Astrocyte (in vitro differentiated cells and primary cell): ENCODE measurements at regions not wholly inside any gene's neighbourhood (a gene's known extent, or its start where the extent isn't known, plus 50 kb on each side); places are given as distances from the start of the nearest gene placed in this dataset.

Experiments
- DNase-seq: peaks from one replicate; pipeline ENCODE4 v3.0.0-alpha.2; 2010; ENCODE audit warnings: low read depth
- FAIRE-seq: peaks from 2 replicates; lab custom pipeline; 2011; peaks lifted over from hg19 to GRCh38; lab: Jason Lieb, UNC
- H2AFZ ChIP-seq: 2 replicates; pipeline ENCODE4 v1.6.0; 2012; ENCODE audit warnings: low read depth, low read length, inconsistent platforms
- H3K27ac ChIP-seq: 2 replicates; pipeline ENCODE4 v1.5.1; 2011; ENCODE audit warnings: low read depth, low read length, inconsistent platforms
- H3K27me3 ChIP-seq: 2 replicates; pipeline ENCODE4 v1.6.0; 2011; ENCODE audit warnings: low read length, inconsistent platforms; ENCODE audit not compliant: insufficient read depth
- H3K36me3 ChIP-seq: 2 replicates; pipeline ENCODE4 v1.5.1; 2011; ENCODE audit warnings: low read length, inconsistent platforms; ENCODE audit not compliant: insufficient read depth
- H3K4me1 ChIP-seq: 2 replicates; pipeline ENCODE4 v1.5.1; 2011; ENCODE audit warnings: low read length, inconsistent platforms; ENCODE audit not compliant: insufficient read depth
- H3K4me2 ChIP-seq: 2 replicates; pipeline ENCODE4 v1.6.0; 2012; ENCODE audit warnings: low read length, inconsistent platforms
- H3K4me3 ChIP-seq: 2 replicates; pipeline ENCODE4 v1.5.1; 2011; ENCODE audit warnings: low read depth, mild to moderate bottlenecking, low read length, inconsistent platforms; ENCODE audit not compliant: insufficient read depth
- H3K79me2 ChIP-seq: 2 replicates; pipeline ENCODE4 v1.6.0; 2012; ENCODE audit warnings: mild to moderate bottlenecking, low read length, inconsistent platforms; ENCODE audit not compliant: insufficient read depth
- H3K9ac ChIP-seq: 2 replicates; pipeline ENCODE4 v1.6.0; 2012; ENCODE audit warnings: mild to moderate bottlenecking, low read length, inconsistent platforms
- H3K9me3 ChIP-seq: 2 replicates; pipeline ENCODE4 v1.5.1; 2012; ENCODE audit warnings: low read depth, mild to moderate bottlenecking, low read length, inconsistent platforms; ENCODE audit not compliant: insufficient read depth
- H4K20me1 ChIP-seq: 2 replicates; pipeline ENCODE4 v1.6.0; 2012; ENCODE audit warnings: low read length, inconsistent platforms; ENCODE audit not compliant: insufficient read depth
- H3K27ac Mint-ChIP-seq: one replicate; pipeline ENCODE4 v1.8.0; 2021; ENCODE audit warnings: mild to moderate bottlenecking, mixed read lengths; ENCODE audit not compliant: unreplicated experiment
- H3K27me3 Mint-ChIP-seq: one replicate; pipeline ENCODE4 v1.8.0; 2021; ENCODE audit warnings: low read depth, mixed read lengths; ENCODE audit not compliant: unreplicated experiment
- H3K36me3 Mint-ChIP-seq: one replicate; pipeline ENCODE4 v1.8.0; 2021; ENCODE audit warnings: low read depth, mixed read lengths; ENCODE audit not compliant: unreplicated experiment
- H3K4me1 Mint-ChIP-seq: one replicate; pipeline ENCODE4 v1.8.0; 2021; ENCODE audit warnings: low read depth, mixed read lengths; ENCODE audit not compliant: unreplicated experiment
- H3K4me3 Mint-ChIP-seq: one replicate; pipeline ENCODE4 v1.8.0; 2021; ENCODE audit warnings: mild to moderate bottlenecking, moderate library complexity, mixed read lengths; ENCODE audit not compliant: unreplicated experiment
- H3K9me3 Mint-ChIP-seq: one replicate; pipeline ENCODE4 v1.8.0; 2021; ENCODE audit warnings: mild to moderate bottlenecking, mixed read lengths; ENCODE audit not compliant: unreplicated experiment
- EZH2 ChIP-seq: IDR thresholded peaks from 2 replicates; pipeline ENCODE4 v1.6.1; 2012; ENCODE audit warnings: mild to moderate bottlenecking, low read length, inconsistent platforms; ENCODE audit not compliant: insufficient read depth
- TF ChIP-seq, protein P1 (sequence below): IDR thresholded peaks from 2 replicates; pipeline ENCODE4 v1.5.1; 2011; ENCODE audit warnings: low read depth, mild to moderate bottlenecking, inconsistent platforms, low read length, moderate library complexity; ENCODE audit not compliant: insufficient read depth

DNA sequence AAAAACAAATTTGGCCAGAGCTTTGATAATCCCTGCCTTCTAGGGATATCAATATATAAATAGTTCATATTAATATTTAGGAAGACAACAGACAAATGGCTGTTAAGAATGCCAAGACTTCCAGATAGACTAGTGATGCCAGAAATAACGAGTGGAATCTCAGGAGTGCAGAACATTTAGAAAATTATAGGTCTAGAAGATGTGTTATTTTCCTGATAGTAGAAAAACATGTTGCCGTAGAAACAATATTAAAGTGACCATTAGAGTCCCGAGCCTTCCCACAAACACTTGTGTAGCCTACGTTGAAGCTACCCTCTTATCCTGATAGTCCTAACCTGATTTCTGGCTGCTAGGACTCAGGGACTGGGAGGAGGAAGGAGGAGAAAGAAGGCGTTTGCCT is 54.3 kb upstream of the ITGA6 start:
- no peak overlapping the region for H2AFZ ChIP-seq
- H4K20me1 ChIP-seq: no peaks in the 10 kb centered on the region
- Mint-ChIP-seq H3K36me3 (no peaks in the 10 kb centered on the region), H3K4me3 (no peak overlapping the region), H3K27me3 (no peaks in the 10 kb centered on the region), H3K4me1 (peaks cover 2% of the 10 kb centered on the region), H3K27ac (no peak overlapping the region), H3K9me3 (peaks cover 11% of the 10 kb centered on the region)
- no peak overlapping the region for H3K9ac ChIP-seq
- no peaks in the 10 kb centered on the region for H3K79me2 ChIP-seq
- TF ChIP-seq, protein P1, sequence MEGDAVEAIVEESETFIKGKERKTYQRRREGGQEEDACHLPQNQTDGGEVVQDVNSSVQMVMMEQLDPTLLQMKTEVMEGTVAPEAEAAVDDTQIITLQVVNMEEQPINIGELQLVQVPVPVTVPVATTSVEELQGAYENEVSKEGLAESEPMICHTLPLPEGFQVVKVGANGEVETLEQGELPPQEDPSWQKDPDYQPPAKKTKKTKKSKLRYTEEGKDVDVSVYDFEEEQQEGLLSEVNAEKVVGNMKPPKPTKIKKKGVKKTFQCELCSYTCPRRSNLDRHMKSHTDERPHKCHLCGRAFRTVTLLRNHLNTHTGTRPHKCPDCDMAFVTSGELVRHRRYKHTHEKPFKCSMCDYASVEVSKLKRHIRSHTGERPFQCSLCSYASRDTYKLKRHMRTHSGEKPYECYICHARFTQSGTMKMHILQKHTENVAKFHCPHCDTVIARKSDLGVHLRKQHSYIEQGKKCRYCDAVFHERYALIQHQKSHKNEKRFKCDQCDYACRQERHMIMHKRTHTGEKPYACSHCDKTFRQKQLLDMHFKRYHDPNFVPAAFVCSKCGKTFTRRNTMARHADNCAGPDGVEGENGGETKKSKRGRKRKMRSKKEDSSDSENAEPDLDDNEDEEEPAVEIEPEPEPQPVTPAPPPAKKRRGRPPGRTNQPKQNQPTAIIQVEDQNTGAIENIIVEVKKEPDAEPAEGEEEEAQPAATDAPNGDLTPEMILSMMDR: no peak
- TF ChIP-seq EZH2: no peak
- no peaks in the 10 kb centered on the region for H3K9me3 ChIP-seq
- DNase-seq (no peak), FAIRE-seq (no peak)
- H3K4me2 ChIP-seq: no peak overlapping the region
- no peak overlapping the region for H3K27ac ChIP-seq
- H3K36me3 ChIP-seq: no peaks in the 10 kb centered on the region
- no peaks in the 10 kb centered on the region for H3K27me3 ChIP-seq
- H3K4me3 ChIP-seq: no peak overlapping the region
- H3K4me1 ChIP-seq: no peaks in the 10 kb centered on the region

DNA sequence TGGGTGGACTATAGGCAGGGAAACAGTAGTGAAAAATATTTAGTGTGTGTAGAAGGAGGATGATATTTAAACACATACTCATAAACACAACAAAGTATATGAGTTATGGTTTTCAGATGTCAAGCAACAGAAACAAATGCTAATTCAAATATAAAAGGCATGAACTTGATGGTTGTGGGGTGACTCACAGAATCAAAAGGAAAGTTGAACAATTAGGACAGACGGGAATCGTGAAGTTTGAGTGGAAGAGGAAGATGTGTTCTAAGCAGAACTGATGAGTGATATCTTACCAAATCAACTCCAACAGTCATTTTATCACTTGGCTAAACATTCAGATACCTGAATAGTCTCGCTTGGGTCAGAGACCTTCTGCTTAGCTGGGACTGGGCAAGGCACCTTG is 53.6 kb upstream of the ITGA6 start:
- no peak for DNase-seq
- no peak for TF ChIP-seq EZH2
- TF ChIP-seq, protein P1: no peak
- Mint-ChIP-seq H3K27me3 (no peaks in the 10 kb centered on the region), H3K36me3 (no peaks in the 10 kb centered on the region), H3K4me3 (no peak overlapping the region), H3K4me1 (peaks cover 2% of the 10 kb centered on the region), H3K9me3 (peaks cover 9% of the 10 kb centered on the region), H3K27ac (no peak overlapping the region)
- no peak overlapping the region for H3K9ac ChIP-seq
- no peaks in the 10 kb centered on the region for H3K9me3 ChIP-seq
- no peak for FAIRE-seq
- no peaks in the 10 kb centered on the region for H3K27me3 ChIP-seq
- H3K27ac ChIP-seq: no peak overlapping the region
- no peaks in the 10 kb centered on the region for H3K79me2 ChIP-seq
- no peaks in the 10 kb centered on the region for H3K36me3 ChIP-seq
- H3K4me3 ChIP-seq: no peak overlapping the region
- no peak overlapping the region for H3K4me2 ChIP-seq
- H3K4me1 ChIP-seq: no peaks in the 10 kb centered on the region
- H4K20me1 ChIP-seq: no peaks in the 10 kb centered on the region
- no peak overlapping the region for H2AFZ ChIP-seq

DNA sequence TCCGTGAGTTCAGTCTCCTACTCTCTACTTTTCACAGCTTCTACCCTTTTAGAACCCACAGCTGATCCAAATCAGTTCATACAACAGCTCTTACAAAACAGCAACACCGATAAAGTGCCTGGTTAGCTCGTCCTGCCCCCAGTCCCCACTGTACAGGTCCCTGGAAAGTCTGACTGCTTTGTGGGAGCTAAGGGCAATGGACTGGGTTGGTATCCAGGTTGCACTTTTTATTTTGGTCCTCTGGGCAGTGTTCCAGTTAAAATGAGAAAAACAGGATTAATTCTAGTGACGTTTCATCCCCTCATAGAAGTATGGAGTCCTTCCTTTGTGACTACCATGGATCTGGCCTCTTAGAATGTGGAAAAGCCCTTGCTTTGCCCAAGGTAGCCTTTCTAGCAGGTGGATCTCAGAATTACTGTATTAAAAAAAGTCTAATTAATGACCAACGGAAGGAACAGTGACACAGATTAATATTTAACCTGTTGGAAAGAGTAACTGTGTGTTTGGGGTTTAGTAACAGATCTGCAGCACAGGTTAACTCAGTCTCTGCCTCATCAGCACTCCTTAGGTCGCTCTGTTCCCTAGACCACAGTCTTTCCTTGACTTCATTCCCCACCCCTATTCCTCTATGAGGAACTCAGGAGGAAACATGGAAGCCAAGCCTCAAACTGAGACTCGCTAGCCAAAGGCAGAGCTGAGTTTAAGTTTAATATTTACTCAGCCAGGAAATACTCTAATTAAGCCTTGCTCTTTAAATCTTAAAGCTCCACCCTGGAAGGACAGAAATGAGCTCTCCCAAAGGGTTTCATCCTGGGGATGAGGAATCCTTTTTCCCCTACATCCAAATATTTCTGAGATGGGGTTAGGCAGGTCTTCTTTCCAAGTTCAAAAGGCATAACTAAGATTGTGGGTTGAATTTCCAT is 52.8 kb upstream of the ITGA6 start:
- FAIRE-seq (no peak), DNase-seq (no peak)
- Histone ChIP-seq H3K79me2 (no peaks in the 10 kb centered on the region), H3K36me3 (no peaks in the 10 kb centered on the region), H3K9ac (no peak overlapping the region), H3K4me3 (no peak overlapping the region), H3K4me2 (no peak overlapping the region), H2AFZ (no peak overlapping the region), H4K20me1 (no peaks in the 10 kb centered on the region), H3K27ac (no peak overlapping the region), H3K9me3 (no peaks in the 10 kb centered on the region), H3K27me3 (no peaks in the 10 kb centered on the region), H3K4me1 (no peaks in the 10 kb centered on the region)
- no peak for TF ChIP-seq EZH2
- TF ChIP-seq, protein P1: no peak
- peaks cover 2% of the 10 kb centered on the region for H3K4me1 Mint-ChIP-seq
- no peak overlapping the region for H3K27ac Mint-ChIP-seq
- H3K4me3 Mint-ChIP-seq: no peak overlapping the region
- H3K9me3 Mint-ChIP-seq: peaks cover 9% of the 10 kb centered on the region
- no peaks in the 10 kb centered on the region for H3K27me3 Mint-ChIP-seq
- H3K36me3 Mint-ChIP-seq: no peaks in the 10 kb centered on the region
